GM19099 (cell line): ENCODE measurements at regions not wholly inside any gene's neighbourhood (a gene's known extent, or its start where the extent isn't known, plus 50 kb on each side); places are given as distances from the start of the nearest gene placed in this dataset.

Experiments used
- POLR2A ChIP-seq: IDR thresholded peaks from 3 replicates; pipeline ENCODE4 v1.6.1; 2011; ENCODE audit warnings: low read depth; ENCODE audit not compliant: insufficient read length; ENCODE audit errors: extremely low read depth

GRCh38 chr11:26191193-26191592, 140.7 kb upstream of the ANO3 start:
- no peak for TF ChIP-seq POLR2A

GRCh38 chr11:26193694-26194365, 138.1 kb upstream of the ANO3 start:
- no peak for TF ChIP-seq POLR2A

- no peak for TF ChIP-seq POLR2A
Observed at GRCh38 chr11:26194881-26195280, 137.0 kb upstream of the ANO3 start.

- TF ChIP-seq POLR2A: no peak
Observed at GRCh38 chr11:26198532-26199096, 133.3 kb upstream of the ANO3 start.

GRCh38 chr11:26199331-26200095, 132.4 kb upstream of the ANO3 start:
- TF ChIP-seq POLR2A: no peak

DNA sequence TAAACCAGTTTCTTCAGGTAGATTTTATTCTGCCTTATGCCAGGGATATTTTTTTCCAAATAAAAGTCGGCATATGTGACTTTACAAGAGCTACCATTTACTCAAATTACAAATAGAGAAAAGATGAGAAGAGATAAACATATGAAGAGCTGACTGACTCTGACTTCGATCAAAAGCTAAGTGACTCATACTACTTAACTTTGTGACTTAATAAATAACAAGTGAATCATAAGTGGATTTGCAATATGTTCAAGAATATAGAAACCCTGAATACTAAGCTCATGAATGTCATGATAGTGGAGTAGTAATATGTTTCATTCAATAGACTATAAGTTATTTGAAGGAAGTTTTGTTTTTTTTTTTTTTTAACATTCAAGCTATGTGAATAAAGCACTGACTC, 130.5 kb upstream of the ANO3 start:
- no peak for TF ChIP-seq POLR2A

GRCh38 chr11:26202754-26203153, 129.2 kb upstream of the ANO3 start:
- TF ChIP-seq POLR2A: no peak

DNA sequence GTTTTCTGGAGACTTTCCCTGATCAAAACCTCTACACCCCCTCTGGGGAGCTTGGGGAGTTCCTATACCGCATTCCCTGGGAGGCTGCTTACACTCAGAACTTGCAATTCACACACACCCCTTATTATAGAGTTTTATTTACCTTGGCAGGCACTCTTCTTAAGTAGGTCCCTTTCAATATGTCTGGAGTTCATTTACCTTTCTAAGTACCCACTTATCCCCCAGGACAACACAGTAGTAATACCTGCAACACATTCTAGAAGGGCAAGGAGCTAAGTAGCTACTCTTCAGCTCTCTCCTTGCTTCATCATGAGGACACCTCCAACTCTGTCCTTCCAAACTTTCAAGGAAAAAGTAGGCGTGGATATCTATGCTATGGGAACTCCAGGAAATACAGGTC, 127.8 kb upstream of the ANO3 start:
- TF ChIP-seq POLR2A: no peak

DNA sequence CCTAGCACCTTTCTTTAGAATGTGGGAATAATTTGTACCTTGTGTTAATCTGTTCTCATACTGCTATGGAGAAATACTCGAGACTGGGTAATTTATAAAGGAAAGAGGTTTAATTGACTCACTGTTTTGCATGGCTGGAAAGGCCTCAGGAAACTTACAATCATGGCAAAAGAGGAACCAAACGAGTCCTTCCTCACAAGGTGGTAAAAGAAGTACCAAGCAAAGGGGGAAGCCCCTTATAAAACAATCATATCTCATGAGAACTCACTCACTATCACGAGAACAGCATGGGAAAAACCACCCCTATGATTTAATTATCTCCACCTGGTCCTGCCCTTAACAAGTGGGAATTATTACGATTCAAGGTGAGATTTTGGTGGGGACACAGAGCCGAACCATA, 127.1 kb upstream of the ANO3 start:
- TF ChIP-seq POLR2A: no peak

DNA sequence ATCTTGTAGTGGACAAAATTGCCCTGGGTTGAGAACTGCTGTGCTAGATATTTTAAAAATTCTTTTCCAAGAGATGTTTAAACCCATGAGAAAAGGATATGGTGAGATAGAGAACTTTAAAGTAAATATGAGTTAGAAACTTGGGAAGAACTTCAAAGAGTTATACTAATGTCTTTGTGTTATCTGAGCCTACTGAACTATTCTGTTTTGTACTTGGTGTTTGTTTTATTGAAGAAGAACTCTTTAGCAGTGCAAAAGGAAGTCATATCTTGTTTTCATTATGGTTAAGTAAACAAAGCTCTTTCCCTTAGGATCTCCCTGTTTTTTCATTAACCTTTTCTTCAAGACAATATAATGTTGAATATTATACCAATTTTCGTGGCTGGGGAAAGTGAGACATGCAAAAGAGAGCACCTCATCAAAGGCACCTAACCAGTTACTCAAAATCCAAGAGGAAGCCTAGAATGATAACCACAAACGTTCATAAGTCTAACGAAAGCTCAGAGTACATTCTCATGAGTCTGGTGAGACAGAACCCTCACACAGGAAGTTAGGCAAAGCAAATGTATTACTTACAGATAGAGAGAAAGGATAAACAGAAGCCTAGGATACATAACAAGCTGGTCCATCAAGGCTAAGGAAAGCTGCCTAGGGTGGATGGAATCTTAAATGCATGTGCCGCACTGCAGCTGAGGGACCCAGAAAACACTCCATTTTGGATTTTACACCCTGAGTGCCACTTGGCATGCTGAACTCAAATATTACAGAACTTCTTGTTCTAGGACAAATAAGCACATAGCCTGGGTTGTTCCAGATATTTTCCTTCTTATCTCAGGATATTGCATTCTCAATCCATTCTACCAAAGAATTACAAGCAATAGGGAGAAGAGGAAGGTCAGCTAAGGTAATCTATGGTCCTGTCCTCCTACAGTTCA, 112.5 kb upstream of the ANO3 start:
- no peak for TF ChIP-seq POLR2A

- no peak for TF ChIP-seq POLR2A
Observed at GRCh38 chr11:26225646-26226045, 106.3 kb upstream of the ANO3 start.

GRCh38 chr11:26227301-26227746, 104.6 kb upstream of the ANO3 start:
- no peak for TF ChIP-seq POLR2A

- TF ChIP-seq POLR2A: no peak
Observed at GRCh38 chr11:26227883-26228502, 103.9 kb upstream of the ANO3 start.

GRCh38 chr11:26228778-26229177, 103.2 kb upstream of the ANO3 start:
- no peak for TF ChIP-seq POLR2A
